ENCODE measurements at regions not wholly inside any gene's neighbourhood (a gene's known extent, or its start where the extent isn't known, plus 50 kb on each side); places are given as distances from the start of the nearest gene placed in this dataset.
"Not testable (repeated sequence)": the region's sequence is repeated elsewhere in the genome, so short reads cannot be mapped to it uniquely, and the experiment has no call there.

GRCh38 chr1:194014014-194014413 is 827.6 kb upstream of the B3GALT2 start:
- Histone ChIP-seq H3K36me3 (ENCODE audit: control insufficient read depth, insufficient read depth, low read length) (no peaks in the 10 kb centered on the region), H3K4me1 (ENCODE audit: control insufficient read depth, insufficient read depth, low read length) (no peaks in the 10 kb centered on the region), H3K9me3 (ENCODE audit: control insufficient read depth, insufficient read depth, low read length) (no peaks in the 10 kb centered on the region), H3K4me3 (ENCODE audit: low read length) (no peak overlapping the region), H3K27me3 (ENCODE audit: control insufficient read depth, insufficient read depth, low read length) (no peaks in the 10 kb centered on the region), H3K27ac (ENCODE audit: low read length) (no peak overlapping the region)
- WGBS (ENCODE audit: insufficient coverage) = no CpG with 5 or more reads among the region's 2 CpGs
- no peak for TF ChIP-seq CTCF (IDR thresholded peaks at IDR 0.05)
- Mint-ChIP-seq H3K4me3 (no peak overlapping the region), H3K27me3 (ENCODE audit: low read depth in 2 of 2) (no peaks in the 10 kb centered on the region), H3K9me3 (peaks cover 3 to 6% of the 10 kb centered on the region in 2 donors), H3K4me1 (no peaks in the 10 kb centered on the region), H3K36me3 (no peaks in the 10 kb centered on the region), H3K27ac (no peak overlapping the region)
- no peak for DNase-seq
- intact Hi-C loops (cut with micrococcal nuclease) = no loop called here
- ATAC-seq = no peak

GRCh38 chr1:194013561-194013960 is 827.1 kb upstream of the B3GALT2 start:
- Histone ChIP-seq H3K27me3 (ENCODE audit: control insufficient read depth, insufficient read depth, low read length) (no peaks in the 10 kb centered on the region), H3K27ac (ENCODE audit: low read length) (no peak overlapping the region), H3K4me3 (ENCODE audit: low read length) (no peak overlapping the region), H3K4me1 (ENCODE audit: control insufficient read depth, insufficient read depth, low read length) (no peaks in the 10 kb centered on the region), H3K9me3 (ENCODE audit: control insufficient read depth, insufficient read depth, low read length) (no peaks in the 10 kb centered on the region), H3K36me3 (ENCODE audit: control insufficient read depth, insufficient read depth, low read length) (no peaks in the 10 kb centered on the region)
- no peak overlapping the region for H3K27ac Mint-ChIP-seq
- DNase-seq (no peak), ATAC-seq (no peak)
- H3K27me3 Mint-ChIP-seq (ENCODE audit: low read depth in 2 of 2) = no peaks in the 10 kb centered on the region
- 100% methylated on average over 2 of the region's 2 CpGs for WGBS (ENCODE audit: insufficient coverage)
- intact Hi-C loops (cut with micrococcal nuclease) = no loop called here
- H3K36me3 Mint-ChIP-seq = no peaks in the 10 kb centered on the region
- H3K4me3 Mint-ChIP-seq = no peak overlapping the region
- TF ChIP-seq CTCF (IDR thresholded peaks at IDR 0.05) = no peak
- peaks cover 3 to 4% of the 10 kb centered on the region in 2 donors for H3K9me3 Mint-ChIP-seq
- no peaks in the 10 kb centered on the region for H3K4me1 Mint-ChIP-seq

GRCh38 chr1:194004146-194004545 is 817.7 kb upstream of the B3GALT2 start:
- Mint-ChIP-seq H3K4me3 (no peak overlapping the region), H3K36me3 (no peaks in the 10 kb centered on the region), H3K9me3 (peaks cover 0 to 2% of the 10 kb centered on the region in 2 donors), H3K4me1 (no peaks in the 10 kb centered on the region), H3K27me3 (ENCODE audit: low read depth in 2 of 2) (no peaks in the 10 kb centered on the region), H3K27ac (no peak overlapping the region)
- no peak overlapping the region for H3K27ac ChIP-seq (ENCODE audit: low read length)
- no peak overlapping the region for H3K4me3 ChIP-seq (ENCODE audit: low read length)
- H3K36me3 ChIP-seq (ENCODE audit: control insufficient read depth, insufficient read depth, low read length) = no peaks in the 10 kb centered on the region
- ATAC-seq (no peak), DNase-seq (no peak)
- intact Hi-C loops (cut with micrococcal nuclease) = no loop called here
- H3K9me3 ChIP-seq (ENCODE audit: control insufficient read depth, insufficient read depth, low read length) = peaks cover 4% of the 10 kb centered on the region
- whole genome bisulfite sequencing (ENCODE audit: insufficient coverage) = 84% methylated on average over 2 of the region's 2 CpGs
- TF ChIP-seq CTCF (IDR thresholded peaks at IDR 0.05) = no peak
- H3K27me3 ChIP-seq (ENCODE audit: control insufficient read depth, insufficient read depth, low read length) = no peaks in the 10 kb centered on the region
- H3K4me1 ChIP-seq (ENCODE audit: control insufficient read depth, insufficient read depth, low read length) = no peaks in the 10 kb centered on the region

GRCh38 chr1:194001726-194002350 is 815.4 kb upstream of the B3GALT2 start:
- H3K27ac ChIP-seq (ENCODE audit: low read length); H3K27me3 ChIP-seq (ENCODE audit: control insufficient read depth, insufficient read depth, low read length); H3K36me3 Mint-ChIP-seq; H3K36me3 ChIP-seq (ENCODE audit: control insufficient read depth, insufficient read depth, low read length); H3K4me3 Mint-ChIP-seq; H3K27ac Mint-ChIP-seq; H3K4me1 ChIP-seq (ENCODE audit: control insufficient read depth, insufficient read depth, low read length); ATAC-seq; H3K4me3 ChIP-seq (ENCODE audit: low read length); H3K27me3 Mint-ChIP-seq (ENCODE audit: low read depth in 2 of 2); H3K4me1 Mint-ChIP-seq; H3K9me3 Mint-ChIP-seq; H3K9me3 ChIP-seq (ENCODE audit: control insufficient read depth, insufficient read depth, low read length); intact Hi-C loops (cut with micrococcal nuclease); DNase-seq: not testable (repeated sequence)
- WGBS (ENCODE audit: insufficient coverage) = 98% methylated on average over 33 of the region's 33 CpGs

Data from natural killer cell (primary cell).